DND-41 (cell line): ENCODE measurements at regions not wholly inside any gene's neighbourhood (a gene's known extent, or its start where the extent isn't known, plus 50 kb on each side); places are given as distances from the start of the nearest gene placed in this dataset.

Source experiments
- ATAC-seq: fragments of 200-7000 bp; cut with Tn5 transposase; 3 replicates; pipeline ENCODE4 v1.9.1; 2021; ENCODE audit warnings: low read depth; ENCODE audit not compliant: insufficient read depth
- DNase-seq: peaks from one replicate; pipeline ENCODE4 v3.0.0-alpha.2; 2020
- H2AFZ ChIP-seq: 2 replicates; pipeline ENCODE4 v1.6.0; 2012; ENCODE audit warnings: low read depth, low read length
- H3K27ac ChIP-seq: 2 replicates; pipeline ENCODE4 v1.5.1; 2012; ENCODE audit warnings: low read length, inconsistent platforms
- H3K27me3 ChIP-seq: fragments of 200-600 bp; sonication (generic); 2 replicates; pipeline ENCODE4 v1.6.0; 2012; ENCODE audit warnings: low read length, mild to moderate bottlenecking, inconsistent platforms; ENCODE audit not compliant: insufficient read depth, poor library complexity
- H3K36me3 ChIP-seq: 2 replicates; pipeline ENCODE4 v1.5.1; 2012; ENCODE audit warnings: low read length, inconsistent platforms; ENCODE audit not compliant: insufficient read depth
- H3K4me1 ChIP-seq: 2 replicates; pipeline ENCODE4 v1.5.1; 2012; ENCODE audit warnings: mild to moderate bottlenecking, low read length; ENCODE audit not compliant: insufficient read depth
- H3K4me2 ChIP-seq: 2 replicates; pipeline ENCODE4 v1.6.0; 2012; ENCODE audit warnings: mild to moderate bottlenecking, moderate library complexity, low read length, inconsistent platforms; ENCODE audit not compliant: insufficient read depth
- H3K4me3 ChIP-seq, 2 experiments: fragments of 200-600 bp in 1 of 2; shearing (Covaris generic) in 1 of 2; 2 replicates each; pipeline ENCODE4 v1.5.1; 2012 to 2016; ENCODE audit warnings: inconsistent platforms in 2 of 2, low read length in 2 of 2, mild to moderate bottlenecking in 2 of 2, low read depth in 1 of 2, moderate library complexity in 1 of 2
- H3K79me2 ChIP-seq: 2 replicates; pipeline ENCODE4 v1.6.0; 2012; ENCODE audit warnings: low read length, inconsistent platforms; ENCODE audit not compliant: insufficient read depth
- H3K9ac ChIP-seq: 2 replicates; pipeline ENCODE4 v1.6.0; 2012; ENCODE audit warnings: low read depth, mild to moderate bottlenecking, inconsistent platforms, low read length, moderate library complexity
- H3K9me3 ChIP-seq: 2 replicates; pipeline ENCODE4 v1.5.1; 2012; ENCODE audit warnings: low read length, moderate library complexity, mild to moderate bottlenecking, inconsistent platforms; ENCODE audit not compliant: insufficient read depth, severe bottlenecking
- H4K20me1 ChIP-seq: 2 replicates; pipeline ENCODE4 v1.6.0; 2012; ENCODE audit warnings: low read length; ENCODE audit not compliant: insufficient read depth
- EZH2 ChIP-seq: IDR thresholded peaks from 3 replicates; pipeline ENCODE4 v1.6.1; 2012; ENCODE audit warnings: borderline replicate concordance, low read depth, mild to moderate bottlenecking, moderate library complexity, low read length, inconsistent platforms; ENCODE audit not compliant: severe bottlenecking
- TF ChIP-seq, protein P1 (sequence below): IDR thresholded peaks from 2 replicates; pipeline ENCODE4 v1.5.1; 2012; ENCODE audit warnings: borderline replicate concordance, low read length, moderate library complexity, mild to moderate bottlenecking; ENCODE audit not compliant: poor library complexity, severe bottlenecking; ENCODE audit errors: extremely low read depth

GRCh38 chr3:74281705-74282104 is 332.8 kb downstream of the CNTN3 start:
- Histone ChIP-seq H3K36me3 (no peaks in the 10 kb centered on the region), H2AFZ (no peak overlapping the region), H3K27me3 (no peaks in the 10 kb centered on the region), H4K20me1 (no peaks in the 10 kb centered on the region), H3K4me2 (no peak overlapping the region), H3K4me1 (no peaks in the 10 kb centered on the region), H3K27ac (no peak overlapping the region), H3K9me3 (no peaks in the 10 kb centered on the region), H3K79me2 (no peaks in the 10 kb centered on the region), H3K9ac (no peak overlapping the region), H3K4me3 (no peak overlapping the region)
- no peak for TF ChIP-seq EZH2
- TF ChIP-seq, protein P1, sequence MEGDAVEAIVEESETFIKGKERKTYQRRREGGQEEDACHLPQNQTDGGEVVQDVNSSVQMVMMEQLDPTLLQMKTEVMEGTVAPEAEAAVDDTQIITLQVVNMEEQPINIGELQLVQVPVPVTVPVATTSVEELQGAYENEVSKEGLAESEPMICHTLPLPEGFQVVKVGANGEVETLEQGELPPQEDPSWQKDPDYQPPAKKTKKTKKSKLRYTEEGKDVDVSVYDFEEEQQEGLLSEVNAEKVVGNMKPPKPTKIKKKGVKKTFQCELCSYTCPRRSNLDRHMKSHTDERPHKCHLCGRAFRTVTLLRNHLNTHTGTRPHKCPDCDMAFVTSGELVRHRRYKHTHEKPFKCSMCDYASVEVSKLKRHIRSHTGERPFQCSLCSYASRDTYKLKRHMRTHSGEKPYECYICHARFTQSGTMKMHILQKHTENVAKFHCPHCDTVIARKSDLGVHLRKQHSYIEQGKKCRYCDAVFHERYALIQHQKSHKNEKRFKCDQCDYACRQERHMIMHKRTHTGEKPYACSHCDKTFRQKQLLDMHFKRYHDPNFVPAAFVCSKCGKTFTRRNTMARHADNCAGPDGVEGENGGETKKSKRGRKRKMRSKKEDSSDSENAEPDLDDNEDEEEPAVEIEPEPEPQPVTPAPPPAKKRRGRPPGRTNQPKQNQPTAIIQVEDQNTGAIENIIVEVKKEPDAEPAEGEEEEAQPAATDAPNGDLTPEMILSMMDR: no peak
- DNase-seq (no peak), ATAC-seq (no peak)

DNA sequence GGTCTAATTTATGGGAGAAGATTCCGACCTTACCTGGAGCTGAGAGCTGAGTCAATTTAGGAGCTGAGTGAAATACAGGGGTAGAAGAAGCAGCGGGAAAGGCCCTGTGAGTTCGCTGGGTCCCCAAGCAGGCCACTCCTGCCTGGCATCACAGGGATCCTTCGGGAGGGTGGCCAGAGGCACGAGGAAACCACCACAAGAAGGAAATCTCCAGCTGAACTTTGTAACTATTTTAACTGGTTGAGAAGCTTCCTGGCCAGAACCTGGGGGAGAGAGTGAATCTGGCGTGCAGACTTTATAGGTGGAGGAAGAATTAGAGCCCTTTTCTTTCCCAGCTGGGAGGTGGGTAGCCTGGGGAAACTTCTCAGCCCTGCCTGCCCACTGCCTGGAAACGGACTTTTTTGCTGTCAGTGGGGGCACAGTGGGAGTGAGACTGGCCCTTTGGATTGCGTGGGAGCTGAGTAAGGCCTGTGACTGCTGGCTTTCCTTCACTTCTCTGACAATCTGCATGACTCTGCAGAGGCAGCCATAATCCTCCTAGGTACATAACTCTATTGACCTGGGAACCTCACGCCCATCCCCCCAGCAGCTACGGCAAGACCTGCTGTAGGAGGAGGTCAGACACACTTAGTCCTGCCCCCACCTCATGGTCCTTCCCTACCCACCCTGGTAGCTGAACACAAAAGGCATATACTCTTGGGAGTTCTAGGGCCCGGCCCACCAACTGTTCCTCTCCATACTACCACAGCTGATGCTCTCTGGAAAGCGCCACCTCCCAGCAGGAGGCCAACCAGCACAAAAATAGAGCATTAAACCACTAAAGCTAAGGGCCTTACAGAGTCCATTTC is 340.7 kb downstream of the CNTN3 start:
- Histone ChIP-seq H3K4me2 (no peak overlapping the region), H3K27ac (no peak overlapping the region), H3K27me3 (no peaks in the 10 kb centered on the region), H4K20me1 (no peaks in the 10 kb centered on the region), H3K9me3 (no peaks in the 10 kb centered on the region), H3K4me3 (no peak overlapping the region), H3K79me2 (no peaks in the 10 kb centered on the region), H3K9ac (no peak overlapping the region), H3K36me3 (no peaks in the 10 kb centered on the region), H2AFZ (no peak overlapping the region), H3K4me1 (no peaks in the 10 kb centered on the region)
- no peak for TF ChIP-seq EZH2
- ATAC-seq (no peak), DNase-seq (no peak)

GRCh38 chr3:74273091-74273490 is 341.4 kb downstream of the CNTN3 start:
- TF ChIP-seq, protein P1: no peak
- TF ChIP-seq EZH2: no peak
- no peaks in the 10 kb centered on the region for H3K9me3 ChIP-seq
- no peak overlapping the region for H3K4me2 ChIP-seq
- no peak overlapping the region for H3K9ac ChIP-seq
- DNase-seq (no peak), ATAC-seq (no peak)
- no peaks in the 10 kb centered on the region for H3K36me3 ChIP-seq
- no peaks in the 10 kb centered on the region for H4K20me1 ChIP-seq
- no peak overlapping the region for H2AFZ ChIP-seq
- no peak overlapping the region for H3K27ac ChIP-seq
- no peaks in the 10 kb centered on the region for H3K4me1 ChIP-seq
- H3K27me3 ChIP-seq: no peaks in the 10 kb centered on the region
- H3K4me3 ChIP-seq: no peak overlapping the region
- no peaks in the 10 kb centered on the region for H3K79me2 ChIP-seq

- Histone ChIP-seq H2AFZ (no peak overlapping the region), H3K79me2 (no peaks in the 10 kb centered on the region), H3K9me3 (no peaks in the 10 kb centered on the region), H3K4me3 (no peak overlapping the region), H3K36me3 (no peaks in the 10 kb centered on the region), H3K4me1 (no peaks in the 10 kb centered on the region), H3K27ac (no peak overlapping the region), H3K9ac (no peak overlapping the region), H3K4me2 (no peak overlapping the region), H3K27me3 (no peaks in the 10 kb centered on the region), H4K20me1 (no peaks in the 10 kb centered on the region)
- DNase-seq (no peak), ATAC-seq (no peak)
- TF ChIP-seq, protein P1: no peak
- TF ChIP-seq EZH2: no peak
Observed at GRCh38 chr3:74271541-74271940, 342.9 kb downstream of the CNTN3 start.
